Stimulated activated effector memory CD8-positive, alpha-beta T cell treated with anti-CD3 and anti-CD28 coated beads, Interleukin-12 subunit alpha, Interleukin-12 subunit beta, amount 100 ng/mL, for 72 hours (primary cell): ENCODE measurements at regions not wholly inside any gene's neighbourhood (a gene's known extent, or its start where the extent isn't known, plus 50 kb on each side); places are given as distances from the start of the nearest gene placed in this dataset.

ENCODE experiments used
- ATAC-seq: fragments of 150-1000 bp; cut with Tn5 transposase; 2 replicates; pipeline ENCODE4 v1.10.0; 2021
- DNase-seq, 2 donors: peaks; one replicate each; pipeline ENCODE4 v3.0.0; 2021 to 2022; ENCODE audit warnings: low spot score in 2 of 2
- H3K27ac Mint-ChIP-seq: one replicate; pipeline ENCODE4 v1.8.0; 2022; ENCODE audit warnings: mild to moderate bottlenecking, mixed read lengths
- H3K36me3 Mint-ChIP-seq: one replicate; pipeline ENCODE4 v1.8.0; 2022; ENCODE audit warnings: mild to moderate bottlenecking, mixed read lengths
- H3K4me1 Mint-ChIP-seq: one replicate; pipeline ENCODE4 v1.8.0; 2022; ENCODE audit warnings: mixed read lengths
- H3K4me3 Mint-ChIP-seq: one replicate; pipeline ENCODE4 v1.8.0; 2022; ENCODE audit warnings: mild to moderate bottlenecking, mixed read lengths
- H3K9me3 Mint-ChIP-seq: one replicate; pipeline ENCODE4 v1.8.0; 2022; ENCODE audit warnings: mixed read lengths

GRCh38 chr3:102577082-102577789, 142.4 kb downstream of the ZPLD1 start:
- ATAC-seq = no peak
- Mint-ChIP-seq H3K27ac (no peak overlapping the region), H3K4me1 (no peaks in the 10 kb centered on the region), H3K9me3 (no peaks in the 10 kb centered on the region), H3K4me3 (no peak overlapping the region), H3K36me3 (no peaks in the 10 kb centered on the region)
- DNase-seq = no peak

GRCh38 chr3:102580760-102581159, 145.9 kb downstream of the ZPLD1 start:
- Mint-ChIP-seq H3K27ac (no peak overlapping the region), H3K4me1 (no peaks in the 10 kb centered on the region), H3K9me3 (no peaks in the 10 kb centered on the region), H3K4me3 (no peak overlapping the region), H3K36me3 (no peaks in the 10 kb centered on the region)
- ATAC-seq (no peak), DNase-seq (no peak)

- ATAC-seq = no peak
- Mint-ChIP-seq H3K27ac (no peak overlapping the region), H3K9me3 (no peaks in the 10 kb centered on the region), H3K4me3 (no peak overlapping the region), H3K36me3 (no peaks in the 10 kb centered on the region), H3K4me1 (no peaks in the 10 kb centered on the region)
- no peak for DNase-seq
These were observed 151.7 kb downstream of the ZPLD1 start for GRCh38 chr3:102586485-102586884.

GRCh38 chr3:102593812-102594602, 159.2 kb downstream of the ZPLD1 start:
- H3K27ac Mint-ChIP-seq = no peak overlapping the region

GRCh38 chr3:102595057-102595456, 160.2 kb downstream of the ZPLD1 start:
- Mint-ChIP-seq H3K4me3 (no peak overlapping the region), H3K36me3 (no peaks in the 10 kb centered on the region), H3K27ac (no peak overlapping the region), H3K9me3 (no peaks in the 10 kb centered on the region), H3K4me1 (no peaks in the 10 kb centered on the region)
- ATAC-seq (no peak), DNase-seq (no peak)

More at GRCh38 chr3:102593812-102594602, 159.2 kb downstream of the ZPLD1 start:
- no peak for ATAC-seq
- no peak overlapping the region for H3K4me3 Mint-ChIP-seq
- H3K36me3 Mint-ChIP-seq = no peaks in the 10 kb centered on the region
- no peak for DNase-seq
- no peaks in the 10 kb centered on the region for H3K9me3 Mint-ChIP-seq
- H3K4me1 Mint-ChIP-seq = no peaks in the 10 kb centered on the region

GRCh38 chr3:102599819-102600576, 165.2 kb downstream of the ZPLD1 start:
- DNase-seq (no peak), ATAC-seq (no peak)
- H3K4me3 Mint-ChIP-seq = no peak overlapping the region
- H3K27ac Mint-ChIP-seq = no peak overlapping the region
- H3K4me1 Mint-ChIP-seq = no peaks in the 10 kb centered on the region
- no peaks in the 10 kb centered on the region for H3K9me3 Mint-ChIP-seq
- H3K36me3 Mint-ChIP-seq = no peaks in the 10 kb centered on the region

- DNase-seq = no peak
- Mint-ChIP-seq H3K4me1 (no peaks in the 10 kb centered on the region), H3K36me3 (no peaks in the 10 kb centered on the region), H3K9me3 (no peaks in the 10 kb centered on the region), H3K4me3 (no peak overlapping the region), H3K27ac (no peak overlapping the region)
- ATAC-seq = no peak
These were observed 170.3 kb downstream of the ZPLD1 start for GRCh38 chr3:102605153-102605552.

GRCh38 chr3:102608875-102609274, 174.1 kb downstream of the ZPLD1 start:
- Mint-ChIP-seq H3K27ac (no peak overlapping the region), H3K4me1 (no peaks in the 10 kb centered on the region), H3K9me3 (no peaks in the 10 kb centered on the region), H3K36me3 (no peaks in the 10 kb centered on the region), H3K4me3 (no peak overlapping the region)
- ATAC-seq = no peak
- no peak for DNase-seq

- Mint-ChIP-seq H3K4me3 (no peak overlapping the region), H3K27ac (no peak overlapping the region), H3K9me3 (no peaks in the 10 kb centered on the region), H3K36me3 (no peaks in the 10 kb centered on the region), H3K4me1 (no peaks in the 10 kb centered on the region)
- DNase-seq (no peak), ATAC-seq (no peak)
These were observed 179.3 kb downstream of the ZPLD1 start for GRCh38 chr3:102614021-102614569.

- H3K4me1 Mint-ChIP-seq = no peaks in the 10 kb centered on the region
- ATAC-seq (no peak), DNase-seq (no peak)
- no peak overlapping the region for H3K4me3 Mint-ChIP-seq
- H3K27ac Mint-ChIP-seq = no peak overlapping the region
- no peaks in the 10 kb centered on the region for H3K36me3 Mint-ChIP-seq
- H3K9me3 Mint-ChIP-seq = no peaks in the 10 kb centered on the region
These were observed 179.8 kb downstream of the ZPLD1 start for GRCh38 chr3:102614585-102614984.

- Mint-ChIP-seq H3K27ac (no peak overlapping the region), H3K36me3 (no peaks in the 10 kb centered on the region), H3K4me3 (no peak overlapping the region), H3K9me3 (no peaks in the 10 kb centered on the region), H3K4me1 (no peaks in the 10 kb centered on the region)
- ATAC-seq (no peak), DNase-seq (no peak)
These were observed 182.6 kb downstream of the ZPLD1 start for GRCh38 chr3:102617381-102617780.

GRCh38 chr3:102619361-102619760, 184.5 kb downstream of the ZPLD1 start:
- no peaks in the 10 kb centered on the region for H3K36me3 Mint-ChIP-seq
- H3K27ac Mint-ChIP-seq = no peak overlapping the region
- ATAC-seq (no peak), DNase-seq (no peak)
- no peaks in the 10 kb centered on the region for H3K4me1 Mint-ChIP-seq
- no peaks in the 10 kb centered on the region for H3K9me3 Mint-ChIP-seq
- no peak overlapping the region for H3K4me3 Mint-ChIP-seq

GRCh38 chr3:102629943-102630342, 195.1 kb downstream of the ZPLD1 start:
- no peak for DNase-seq
- Mint-ChIP-seq H3K36me3 (no peaks in the 10 kb centered on the region), H3K4me1 (no peaks in the 10 kb centered on the region)

GRCh38 chr3:102630531-102630930, 195.7 kb downstream of the ZPLD1 start:
- Mint-ChIP-seq H3K36me3 (no peaks in the 10 kb centered on the region), H3K9me3 (no peaks in the 10 kb centered on the region), H3K4me3 (no peak overlapping the region), H3K27ac (no peak overlapping the region), H3K4me1 (no peaks in the 10 kb centered on the region)
- ATAC-seq (no peak), DNase-seq (no peak)

More at GRCh38 chr3:102629943-102630342, 195.1 kb downstream of the ZPLD1 start:
- no peak overlapping the region for H3K27ac Mint-ChIP-seq
- H3K9me3 Mint-ChIP-seq = no peaks in the 10 kb centered on the region
- no peak overlapping the region for H3K4me3 Mint-ChIP-seq
- no peak for ATAC-seq

GRCh38 chr3:102643546-102643945, 208.7 kb downstream of the ZPLD1 start:
- ATAC-seq (no peak), DNase-seq (no peak)
- Mint-ChIP-seq H3K4me1 (no peaks in the 10 kb centered on the region), H3K27ac (no peak overlapping the region), H3K36me3 (no peaks in the 10 kb centered on the region), H3K4me3 (no peak overlapping the region), H3K9me3 (peaks cover 3% of the 10 kb centered on the region)
